GM12873 (cell line): ENCODE measurements at regions not wholly inside any gene's neighbourhood (a gene's known extent, or its start where the extent isn't known, plus 50 kb on each side); places are given as distances from the start of the nearest gene placed in this dataset.

ENCODE experiments used
- TF ChIP-seq, protein P1 (sequence below): IDR thresholded peaks from 2 replicates; pipeline ENCODE4 v1.5.1; 2012; ENCODE audit warnings: low read depth, mild to moderate bottlenecking, moderate library complexity, low read length, control low read depth; ENCODE audit not compliant: insufficient read depth; ENCODE audit errors: missing control alignments

DNA sequence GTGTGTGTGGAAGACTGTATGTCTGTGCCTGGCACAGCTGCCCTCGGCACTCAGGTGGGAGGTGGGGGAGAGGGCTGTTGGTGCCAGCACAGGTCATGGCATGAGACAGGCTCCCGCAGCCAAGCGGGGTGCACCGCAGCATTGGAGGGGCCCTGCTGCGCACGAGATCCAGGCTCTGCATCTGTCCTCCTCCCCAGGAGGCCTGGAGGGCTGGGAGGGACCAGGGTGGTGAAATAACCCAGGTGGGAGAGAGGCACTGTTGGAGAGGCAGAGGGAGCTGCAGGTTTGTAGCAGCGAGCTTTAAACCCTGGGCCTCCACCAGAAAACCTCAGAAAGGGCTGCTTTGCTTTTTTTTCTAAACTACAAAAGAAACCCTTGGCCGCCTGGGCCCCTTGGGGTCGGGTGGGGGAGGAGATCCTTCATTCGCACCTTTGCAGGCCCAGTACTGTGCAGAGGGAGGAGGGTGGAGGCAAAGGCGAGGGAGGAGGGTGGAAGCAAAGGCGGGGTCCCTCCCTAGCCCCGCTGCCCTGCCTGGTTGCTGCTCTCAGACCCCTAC lies 241.7 kb downstream of the SEC14L1 start:
- TF ChIP-seq, protein P1, sequence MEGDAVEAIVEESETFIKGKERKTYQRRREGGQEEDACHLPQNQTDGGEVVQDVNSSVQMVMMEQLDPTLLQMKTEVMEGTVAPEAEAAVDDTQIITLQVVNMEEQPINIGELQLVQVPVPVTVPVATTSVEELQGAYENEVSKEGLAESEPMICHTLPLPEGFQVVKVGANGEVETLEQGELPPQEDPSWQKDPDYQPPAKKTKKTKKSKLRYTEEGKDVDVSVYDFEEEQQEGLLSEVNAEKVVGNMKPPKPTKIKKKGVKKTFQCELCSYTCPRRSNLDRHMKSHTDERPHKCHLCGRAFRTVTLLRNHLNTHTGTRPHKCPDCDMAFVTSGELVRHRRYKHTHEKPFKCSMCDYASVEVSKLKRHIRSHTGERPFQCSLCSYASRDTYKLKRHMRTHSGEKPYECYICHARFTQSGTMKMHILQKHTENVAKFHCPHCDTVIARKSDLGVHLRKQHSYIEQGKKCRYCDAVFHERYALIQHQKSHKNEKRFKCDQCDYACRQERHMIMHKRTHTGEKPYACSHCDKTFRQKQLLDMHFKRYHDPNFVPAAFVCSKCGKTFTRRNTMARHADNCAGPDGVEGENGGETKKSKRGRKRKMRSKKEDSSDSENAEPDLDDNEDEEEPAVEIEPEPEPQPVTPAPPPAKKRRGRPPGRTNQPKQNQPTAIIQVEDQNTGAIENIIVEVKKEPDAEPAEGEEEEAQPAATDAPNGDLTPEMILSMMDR, result no peak

DNA sequence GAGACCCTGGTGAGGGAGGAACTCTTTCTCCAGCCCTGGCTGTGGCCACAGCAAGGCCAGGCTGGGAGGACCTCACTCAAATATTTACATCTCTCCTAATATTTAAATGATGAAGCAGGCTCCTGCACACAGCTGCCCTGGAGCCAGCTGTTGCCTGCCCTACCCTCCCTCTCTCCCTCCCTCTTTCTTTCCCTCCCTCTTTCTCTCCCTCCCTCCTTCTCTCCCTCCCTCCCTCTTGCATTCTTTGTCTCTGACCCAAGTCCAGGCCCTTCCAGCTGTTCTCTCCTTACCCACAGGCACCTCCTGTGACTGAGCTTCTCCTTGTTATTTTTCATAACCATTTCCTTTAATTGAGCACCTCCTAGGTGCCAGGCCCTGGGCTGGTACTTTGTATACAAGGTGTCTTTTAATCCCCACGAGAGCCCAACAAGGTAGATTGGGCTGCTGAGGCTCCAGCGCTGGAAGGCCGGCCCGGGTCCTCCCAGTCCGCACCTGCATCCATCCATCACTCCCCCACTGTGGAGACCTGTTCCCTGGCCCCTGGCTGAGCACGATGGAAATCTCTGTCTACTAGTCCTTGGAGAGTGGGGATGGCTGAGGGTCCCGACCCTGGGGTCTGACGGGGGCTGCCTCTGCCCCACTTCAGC lies 242.3 kb downstream of the SEC14L1 start:
- TF ChIP-seq, protein P1, result no peak

DNA sequence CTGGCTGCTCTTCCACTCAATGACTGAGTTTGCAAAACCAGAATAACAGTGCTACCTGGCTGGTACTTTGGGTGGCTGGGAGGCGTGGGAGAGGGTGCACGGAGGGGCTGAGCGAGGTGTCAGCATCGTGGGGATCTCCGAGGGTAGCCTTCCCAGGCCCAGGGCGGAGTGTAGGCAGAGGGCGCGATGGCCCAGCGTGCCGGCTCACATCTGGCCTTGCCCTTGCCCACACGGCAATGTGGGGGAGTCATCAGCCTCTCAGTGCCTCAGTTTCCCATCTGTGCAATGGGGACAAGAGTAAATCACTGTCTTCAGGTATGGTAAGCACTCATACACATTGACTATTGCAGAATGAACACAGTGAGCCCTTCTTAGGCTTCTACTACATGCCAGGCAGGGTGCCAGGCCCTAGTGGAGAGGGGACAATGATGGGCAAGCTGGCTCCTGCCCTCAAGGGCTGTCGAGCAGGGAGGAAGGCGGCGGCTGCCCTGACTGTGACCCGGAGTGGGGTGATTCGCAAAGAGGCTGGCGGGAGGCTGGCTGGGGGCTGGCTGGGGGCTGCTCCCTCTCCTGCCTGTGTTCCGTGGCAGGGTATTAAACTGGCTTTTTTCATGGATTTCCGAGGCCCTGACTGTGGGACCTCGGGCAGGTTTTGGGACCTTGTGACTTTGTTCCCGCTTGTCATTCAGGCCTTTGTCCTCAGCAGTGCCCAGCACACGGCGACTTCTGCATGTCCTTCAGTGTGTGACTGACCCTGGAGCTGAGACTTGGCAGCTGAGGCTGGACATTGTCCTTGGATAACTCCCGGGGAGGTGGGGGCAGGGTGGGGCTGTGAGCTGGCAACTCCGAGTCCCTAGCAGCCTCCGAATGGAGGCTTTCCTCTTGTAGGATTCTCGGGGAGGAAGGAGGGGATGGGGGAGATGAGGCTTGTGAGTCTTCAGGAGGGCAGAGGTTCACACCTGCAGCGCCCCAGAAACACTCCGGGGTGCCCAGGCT lies 243.1 kb downstream of the SEC14L1 start:
- TF ChIP-seq, protein P1, result no peak

DNA sequence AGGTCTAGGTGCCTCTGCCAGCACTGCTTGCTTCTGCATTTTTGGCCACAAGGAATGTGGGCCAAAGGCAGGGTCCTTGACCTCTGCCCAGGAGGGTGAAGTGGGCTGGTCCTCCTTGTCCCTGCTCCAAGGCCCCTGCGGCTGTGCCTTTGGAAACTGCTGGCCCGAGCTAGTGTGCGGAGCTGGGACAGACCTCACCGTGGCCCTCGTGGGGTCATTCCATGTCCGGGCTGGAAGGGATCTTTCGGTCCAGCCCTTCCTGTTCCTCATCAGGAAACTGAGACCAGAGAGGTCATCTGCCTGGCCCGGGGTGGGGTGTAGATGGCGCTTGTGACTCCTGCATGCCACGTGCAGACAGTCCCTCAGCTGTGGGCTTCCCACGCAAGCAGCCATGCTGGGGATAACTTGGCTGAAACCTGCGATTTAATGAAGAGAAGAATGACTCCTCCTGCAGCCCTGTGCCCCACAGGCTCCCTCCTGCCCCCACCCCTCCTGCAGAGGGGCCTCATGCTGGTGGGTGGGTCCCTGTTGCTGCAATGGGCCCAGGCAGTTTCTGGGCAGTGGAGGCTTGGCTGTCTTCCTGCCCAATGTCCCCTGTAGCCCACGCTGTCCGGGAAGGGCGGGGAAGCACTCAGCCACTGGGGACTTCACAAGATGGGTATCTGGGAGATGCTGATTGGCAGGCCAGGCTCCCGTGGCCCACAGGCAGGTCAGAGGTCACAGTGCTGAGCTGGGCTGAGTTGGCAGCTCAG lies 245.2 kb downstream of the SEC14L1 start:
- TF ChIP-seq, protein P1, result no peak

DNA sequence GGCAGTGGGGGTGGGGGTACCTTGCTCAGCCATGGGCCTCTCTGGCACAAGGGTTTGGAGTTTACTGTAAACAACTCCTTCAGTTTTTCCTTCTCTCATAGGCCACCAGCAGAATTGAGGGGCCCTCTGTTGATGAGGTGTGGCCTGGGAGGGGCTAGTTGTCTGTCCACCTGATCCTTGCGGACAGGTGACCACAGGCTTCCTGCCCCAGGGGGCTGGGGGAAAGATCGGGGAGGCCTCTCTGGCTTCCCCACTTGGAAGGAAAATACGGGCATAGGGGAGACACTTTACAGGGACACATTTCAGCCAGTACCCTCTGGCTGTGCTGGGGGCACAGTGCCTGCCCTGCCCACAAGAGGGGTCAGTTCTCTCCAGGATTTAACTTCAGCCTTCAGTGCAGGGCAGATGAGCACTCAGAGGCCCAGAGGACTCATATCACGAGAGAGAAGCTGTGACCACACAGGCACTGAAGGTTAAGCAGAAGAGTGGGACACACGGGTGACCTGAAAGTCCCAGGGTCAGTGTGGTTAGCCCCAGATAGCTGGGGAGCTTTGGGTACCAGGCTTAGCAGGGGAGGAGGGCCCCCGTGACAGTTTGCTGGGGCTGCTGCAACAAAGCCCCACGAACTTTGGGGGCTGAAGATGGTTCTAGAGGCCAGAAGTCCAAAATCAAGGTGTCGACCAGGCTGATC lies 245.9 kb downstream of the SEC14L1 start:
- TF ChIP-seq, protein P1, result no peak

DNA sequence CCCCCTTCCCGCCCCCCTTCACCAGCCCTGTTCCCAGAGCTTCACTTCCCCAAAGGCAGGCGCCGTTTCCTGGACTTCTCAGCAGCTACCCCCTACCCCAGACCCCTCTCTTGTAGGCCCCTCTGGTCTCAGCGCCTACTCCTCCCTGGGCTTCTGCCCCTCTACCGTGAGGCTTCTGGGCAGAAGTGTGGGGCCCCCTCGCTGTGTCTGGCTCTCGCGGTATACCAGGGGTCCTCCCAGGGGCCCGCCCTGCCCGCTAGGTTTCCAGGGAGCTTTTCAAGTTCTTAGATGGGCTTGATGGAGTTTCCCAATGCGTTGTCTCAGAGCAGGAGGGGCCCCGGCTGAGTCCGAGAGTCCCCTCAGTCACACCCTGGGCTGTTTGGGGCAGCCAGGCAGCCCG lies 247.1 kb downstream of the SEC14L1 start:
- TF ChIP-seq, protein P1, result no peak
